ENCODE measurements at regions not wholly inside any gene's neighbourhood (a gene's known extent, or its start where the extent isn't known, plus 50 kb on each side); places are given as distances from the start of the nearest gene placed in this dataset.

DNA sequence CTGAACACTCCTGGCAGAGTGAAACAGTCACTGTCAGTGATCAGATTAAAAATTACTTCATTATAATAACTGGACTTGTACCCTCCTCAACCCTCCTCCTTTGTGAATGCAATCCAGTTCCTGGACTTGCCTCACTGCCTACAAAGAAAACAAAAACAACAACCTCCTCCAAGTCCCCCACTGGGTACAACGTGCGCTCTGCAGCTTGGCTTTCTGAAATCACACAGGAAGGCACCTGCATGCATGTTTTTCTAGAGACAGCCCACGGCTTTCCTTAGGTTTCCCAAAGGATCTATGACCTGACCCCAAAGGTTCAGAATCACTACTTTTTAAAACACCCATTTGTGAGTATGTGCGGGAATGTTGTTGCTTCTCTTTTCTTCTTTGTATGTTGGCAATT is 61.4 kb upstream of the TUBA3E start:
- ChIA-PET CTCF (no interaction called here), POLR2A (no interaction called here)
- Histone ChIP-seq H3K36me3 (ENCODE audit: control insufficient read depth, insufficient read depth, low read length) (no peaks in the 10 kb centered on the region), H3K9me3 (ENCODE audit: control insufficient read depth, insufficient read depth, low read depth, low read length) (no peaks in the 10 kb centered on the region), H3K27me3 (ENCODE audit: control insufficient read depth, insufficient read depth, low read length) (peaks cover 2% of the 10 kb centered on the region; the same call in 1 of the 2 replicates), H3K4me3 (ENCODE audit: low read depth in 2 of 2, low read length in 2 of 2) (no peak overlapping the region), H3K27ac (ENCODE audit: low read length) (no peak overlapping the region), H3K4me1 (ENCODE audit: control insufficient read depth, insufficient read depth, low read length) (no peaks in the 10 kb centered on the region)
- no TSS peak for BruUV-seq (replicated peaks)
- no peak for ATAC-seq
- in situ Hi-C loops (cut with HindIII; ENCODE audit: low pct_unique_long_range_greater_than_20kb, low sequenced_read_pairs), result no loop called here
- DNase-seq (ENCODE audit: low read depth, low spot score), result no peak
- intact Hi-C loops (cut with micrococcal nuclease; ENCODE audit: unreplicated experiment), result no loop called here
- no peak for TF ChIP-seq POLR2AphosphoS5 (IDR thresholded peaks at IDR 0.05; ENCODE audit: low read depth, low read length)
- TF ChIP-seq SIN3A (IDR thresholded peaks at IDR 0.05; ENCODE audit: borderline replicate concordance, insufficient read depth, low read depth, low read length), result no peak
- TF ChIP-seq, protein P1, sequence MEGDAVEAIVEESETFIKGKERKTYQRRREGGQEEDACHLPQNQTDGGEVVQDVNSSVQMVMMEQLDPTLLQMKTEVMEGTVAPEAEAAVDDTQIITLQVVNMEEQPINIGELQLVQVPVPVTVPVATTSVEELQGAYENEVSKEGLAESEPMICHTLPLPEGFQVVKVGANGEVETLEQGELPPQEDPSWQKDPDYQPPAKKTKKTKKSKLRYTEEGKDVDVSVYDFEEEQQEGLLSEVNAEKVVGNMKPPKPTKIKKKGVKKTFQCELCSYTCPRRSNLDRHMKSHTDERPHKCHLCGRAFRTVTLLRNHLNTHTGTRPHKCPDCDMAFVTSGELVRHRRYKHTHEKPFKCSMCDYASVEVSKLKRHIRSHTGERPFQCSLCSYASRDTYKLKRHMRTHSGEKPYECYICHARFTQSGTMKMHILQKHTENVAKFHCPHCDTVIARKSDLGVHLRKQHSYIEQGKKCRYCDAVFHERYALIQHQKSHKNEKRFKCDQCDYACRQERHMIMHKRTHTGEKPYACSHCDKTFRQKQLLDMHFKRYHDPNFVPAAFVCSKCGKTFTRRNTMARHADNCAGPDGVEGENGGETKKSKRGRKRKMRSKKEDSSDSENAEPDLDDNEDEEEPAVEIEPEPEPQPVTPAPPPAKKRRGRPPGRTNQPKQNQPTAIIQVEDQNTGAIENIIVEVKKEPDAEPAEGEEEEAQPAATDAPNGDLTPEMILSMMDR (IDR thresholded peaks at IDR 0.05), result no peak
- no peak for TF ChIP-seq REST (IDR thresholded peaks at IDR 0.05; ENCODE audit: insufficient read depth in 1 of 2, low read depth in 2 of 2, low read length in 1 of 2)
- TF ChIP-seq TCF7L2 (IDR thresholded peaks at IDR 0.05; ENCODE audit: low read depth, low read length), result no peak

GRCh38 chr2:130258356-130258755 is 60.1 kb upstream of the TUBA3E start:
- no peaks in the 10 kb centered on the region for H3K9me3 ChIP-seq (ENCODE audit: control insufficient read depth, insufficient read depth, low read depth, low read length)
- no TSS peak for BruUV-seq (replicated peaks)
- H3K27me3 ChIP-seq (ENCODE audit: control insufficient read depth, insufficient read depth, low read length), result peaks cover 2% of the 10 kb centered on the region; the same call in 1 of the 2 replicates
- no peaks in the 10 kb centered on the region for H3K4me1 ChIP-seq (ENCODE audit: control insufficient read depth, insufficient read depth, low read length)
- intact Hi-C loops (cut with micrococcal nuclease; ENCODE audit: unreplicated experiment) (no loop called here), in situ Hi-C loops (cut with HindIII; ENCODE audit: low pct_unique_long_range_greater_than_20kb, low sequenced_read_pairs) (no loop called here)
- no peak overlapping the region for H3K27ac ChIP-seq (ENCODE audit: low read length)
- CTCF ChIA-PET, result no interaction called here
- TF ChIP-seq, protein P1 (IDR thresholded peaks at IDR 0.05), result no peak
- no peak for TF ChIP-seq SIN3A (IDR thresholded peaks at IDR 0.05; ENCODE audit: borderline replicate concordance, insufficient read depth, low read depth, low read length)
- H3K36me3 ChIP-seq (ENCODE audit: control insufficient read depth, insufficient read depth, low read length), result no peaks in the 10 kb centered on the region
- H3K4me3 ChIP-seq (ENCODE audit: low read depth in 2 of 2, low read length in 2 of 2), result no peak overlapping the region
- ATAC-seq, result no peak
- no peak for DNase-seq (ENCODE audit: low read depth, low spot score)
- POLR2A ChIA-PET, result no interaction called here

Data from Panc1 (cell line).